NT2/D1 (cell line): ENCODE measurements at regions not wholly inside any gene's neighbourhood (a gene's known extent, or its start where the extent isn't known, plus 50 kb on each side); places are given as distances from the start of the nearest gene placed in this dataset.

Experiments
- DNase-seq: peaks from one replicate; pipeline ENCODE4 v3.0.0-alpha.2; 2011; ENCODE audit warnings: low read depth, low spot score
- H3K27me3 ChIP-seq: 2 replicates; pipeline ENCODE4 v1.6.0; 2011; ENCODE audit warnings: mild to moderate bottlenecking; ENCODE audit not compliant: insufficient read length, insufficient read depth
- H3K36me3 ChIP-seq: 2 replicates; pipeline ENCODE4 v1.6.1; 2011; ENCODE audit warnings: mild to moderate bottlenecking, low read length, mixed read lengths; ENCODE audit not compliant: insufficient read depth, insufficient read length
- H3K4me1 ChIP-seq: 2 replicates; pipeline ENCODE4 v1.5.1; 2011; ENCODE audit not compliant: insufficient read depth, insufficient read length
- H3K4me3 ChIP-seq: 2 replicates; pipeline ENCODE4 v1.5.1; 2011; ENCODE audit warnings: low read depth; ENCODE audit not compliant: insufficient read length
- H3K9ac ChIP-seq: 2 replicates; pipeline ENCODE4 v1.6.0; 2011; ENCODE audit warnings: low read depth; ENCODE audit not compliant: insufficient read length
- H3K9me3 ChIP-seq: 2 replicates; pipeline ENCODE4 v1.5.1; 2011; ENCODE audit warnings: mild to moderate bottlenecking, low read length; ENCODE audit not compliant: insufficient read depth
- SUZ12 ChIP-seq: IDR thresholded peaks from 2 replicates; pipeline ENCODE4 v1.6.1; 2011; ENCODE audit not compliant: insufficient read length, insufficient read depth; ENCODE audit errors: extremely low read depth
- YY1 ChIP-seq: IDR thresholded peaks from 2 replicates; pipeline ENCODE4 v1.6.1; 2011; ENCODE audit not compliant: insufficient read length, insufficient read depth
- ZNF274 ChIP-seq: IDR thresholded peaks from 2 replicates; pipeline ENCODE4 v1.6.1; 2011; ENCODE audit warnings: mild to moderate bottlenecking, low read depth, low read length

- H3K9ac ChIP-seq, result no peak overlapping the region
- no peaks in the 10 kb centered on the region for H3K36me3 ChIP-seq
- H3K4me3 ChIP-seq, result no peak overlapping the region
- no peak for DNase-seq
- no peaks in the 10 kb centered on the region; the same call in 1 of the 2 replicates for H3K9me3 ChIP-seq
- H3K4me1 ChIP-seq, result no peaks in the 10 kb centered on the region
- no peaks in the 10 kb centered on the region for H3K27me3 ChIP-seq
- TF ChIP-seq YY1, result no peak
- TF ChIP-seq SUZ12, result no peak
- no peak for TF ChIP-seq ZNF274
These were observed 176.4 kb downstream of the LY86 start for GRCh38 chr6:6764764-6765434.

- Histone ChIP-seq H3K27me3 (no peaks in the 10 kb centered on the region), H3K9me3 (no peaks in the 10 kb centered on the region; the same call in 1 of the 2 replicates), H3K4me3 (no peak overlapping the region), H3K9ac (no peak overlapping the region), H3K4me1 (no peaks in the 10 kb centered on the region), H3K36me3 (no peaks in the 10 kb centered on the region)
- no peak for DNase-seq
- TF ChIP-seq YY1, result no peak
- no peak for TF ChIP-seq ZNF274
- no peak for TF ChIP-seq SUZ12
These were observed 177.8 kb downstream of the LY86 start for GRCh38 chr6:6766230-6766905.

GRCh38 chr6:6769466-6769865 lies 180.9 kb downstream of the LY86 start:
- peaks cover 5% of the 10 kb centered on the region for H3K4me1 ChIP-seq

GRCh38 chr6:6771224-6771945 lies 182.9 kb downstream of the LY86 start:
- Histone ChIP-seq H3K4me3 (no peak overlapping the region), H3K9ac (no peak overlapping the region), H3K9me3 (no peaks in the 10 kb centered on the region), H3K4me1 (peaks cover 5% of the 10 kb centered on the region), H3K27me3 (no peaks in the 10 kb centered on the region), H3K36me3 (no peaks in the 10 kb centered on the region)
- no peak for DNase-seq
- TF ChIP-seq ZNF274 (no peak), YY1 (no peak)

More at GRCh38 chr6:6769466-6769865, 180.9 kb downstream of the LY86 start:
- DNase-seq, result no peak
- Histone ChIP-seq H3K4me3 (no peak overlapping the region), H3K27me3 (no peaks in the 10 kb centered on the region), H3K9me3 (no peaks in the 10 kb centered on the region), H3K9ac (no peak overlapping the region), H3K36me3 (no peaks in the 10 kb centered on the region)
- TF ChIP-seq YY1 (no peak), ZNF274 (no peak), SUZ12 (no peak)

- Histone ChIP-seq H3K4me3 (no peak overlapping the region), H3K9ac (no peak overlapping the region), H3K9me3 (no peaks in the 10 kb centered on the region), H3K36me3 (no peaks in the 10 kb centered on the region), H3K4me1 (peaks cover 5% of the 10 kb centered on the region), H3K27me3 (no peaks in the 10 kb centered on the region)
- TF ChIP-seq SUZ12 (no peak), ZNF274 (no peak), YY1 (no peak)
- DNase-seq, result no peak
These were observed 183.4 kb downstream of the LY86 start for GRCh38 chr6:6771964-6772363.

GRCh38 chr6:6772751-6773150 lies 184.2 kb downstream of the LY86 start:
- H3K4me1 ChIP-seq, result peaks cover 5% of the 10 kb centered on the region
- H3K4me3 ChIP-seq, result no peak overlapping the region
- TF ChIP-seq ZNF274, result no peak
- TF ChIP-seq SUZ12, result no peak
- TF ChIP-seq YY1, result no peak
- no peaks in the 10 kb centered on the region for H3K9me3 ChIP-seq
- H3K9ac ChIP-seq, result no peak overlapping the region
- H3K36me3 ChIP-seq, result no peaks in the 10 kb centered on the region
- H3K27me3 ChIP-seq, result no peaks in the 10 kb centered on the region
- no peak for DNase-seq

GRCh38 chr6:6775074-6775473 lies 186.6 kb downstream of the LY86 start:
- Histone ChIP-seq H3K9ac (no peak overlapping the region), H3K9me3 (no peaks in the 10 kb centered on the region), H3K4me1 (peaks cover 5% of the 10 kb centered on the region), H3K27me3 (no peaks in the 10 kb centered on the region), H3K4me3 (no peak overlapping the region), H3K36me3 (no peaks in the 10 kb centered on the region)
- TF ChIP-seq YY1 (no peak), SUZ12 (no peak), ZNF274 (no peak)
- no peak for DNase-seq
